HUES64 (cell line): ENCODE measurements at regions not wholly inside any gene's neighbourhood (a gene's known extent, or its start where the extent isn't known, plus 50 kb on each side); places are given as distances from the start of the nearest gene placed in this dataset.

Source experiments
- H3K27ac ChIP-seq: 2 replicates; pipeline ENCODE4 v1.7.0; 2013; ENCODE audit warnings: low read depth, low read length, inconsistent platforms
- H3K27me3 ChIP-seq: 2 replicates; pipeline ENCODE4 v1.6.1; 2013; ENCODE audit warnings: mild to moderate bottlenecking, low read length; ENCODE audit not compliant: insufficient read depth
- H3K36me3 ChIP-seq: 2 replicates; pipeline ENCODE4 v1.6.1; 2013; ENCODE audit warnings: mild to moderate bottlenecking, low read length; ENCODE audit not compliant: insufficient read depth
- H3K4me1 ChIP-seq: 2 replicates; pipeline ENCODE4 v1.6.1; 2013; ENCODE audit warnings: mild to moderate bottlenecking, low read length, moderate library complexity; ENCODE audit not compliant: insufficient read depth
- H3K4me3 ChIP-seq: 2 replicates; pipeline ENCODE4 v1.5.1; 2013; ENCODE audit warnings: mild to moderate bottlenecking, low read length, moderate library complexity
- H3K9ac ChIP-seq: 2 replicates; pipeline ENCODE4 v1.6.1; 2013; ENCODE audit warnings: mild to moderate bottlenecking, low read depth, low read length
- H3K9me3 ChIP-seq: 2 replicates; pipeline ENCODE4 v1.6.1; 2013; ENCODE audit warnings: low read depth, low read length; ENCODE audit not compliant: insufficient read depth
- WGBS: fragments of 150-250, 120-280 bp; methylation state at CpG from one replicate; pipeline ENCODE4 v1.1.7; 2013; ENCODE audit warnings: missing lambda C conversion rate; 5-methylcytosine and 5-hydroxymethylcytosine counted together

- H3K4me1 ChIP-seq: no peaks in the 10 kb centered on the region
- no peak overlapping the region for H3K27ac ChIP-seq
- peaks cover 25% of the 10 kb centered on the region for H3K9me3 ChIP-seq
- H3K36me3 ChIP-seq: no peaks in the 10 kb centered on the region
- H3K4me3 ChIP-seq: no peak overlapping the region
- no peaks in the 10 kb centered on the region for H3K27me3 ChIP-seq
- H3K9ac ChIP-seq: no peak overlapping the region
- 96% methylated on average over 13 of the region's 13 CpGs for WGBS
These were observed 328.7 kb upstream of the SALL3 start for GRCh38 chr18:78650926-78651325.

- H3K9me3 ChIP-seq: peaks cover 33% of the 10 kb centered on the region
These were observed 327.5 kb upstream of the SALL3 start for GRCh38 chr18:78652001-78652545.

GRCh38 chr18:78655921-78656320 is 323.7 kb upstream of the SALL3 start:
- no peaks in the 10 kb centered on the region; the same call in 1 of the 2 replicates for H3K27me3 ChIP-seq
- H3K27ac ChIP-seq: no peak overlapping the region

More at GRCh38 chr18:78652001-78652545, 327.5 kb upstream of the SALL3 start:
- no peak overlapping the region for H3K27ac ChIP-seq
- no peaks in the 10 kb centered on the region for H3K27me3 ChIP-seq
- H3K36me3 ChIP-seq: no peaks in the 10 kb centered on the region
- no peaks in the 10 kb centered on the region for H3K4me1 ChIP-seq
- no peak overlapping the region for H3K4me3 ChIP-seq
- H3K9ac ChIP-seq: no peak overlapping the region
- WGBS: 96% methylated on average over 11 of the region's 11 CpGs

GRCh38 chr18:78656346-78656925 is 323.2 kb upstream of the SALL3 start:
- no peaks in the 10 kb centered on the region; the same call in 1 of the 2 replicates for H3K27me3 ChIP-seq
- H3K4me1 ChIP-seq: no peaks in the 10 kb centered on the region
- H3K9me3 ChIP-seq: peaks cover 33% of the 10 kb centered on the region
- no peak overlapping the region for H3K9ac ChIP-seq
- H3K36me3 ChIP-seq: no peaks in the 10 kb centered on the region
- H3K27ac ChIP-seq: no peak overlapping the region
- 93% methylated on average over 21 of the region's 21 CpGs for WGBS
- no peak overlapping the region for H3K4me3 ChIP-seq

More at GRCh38 chr18:78655921-78656320, 323.7 kb upstream of the SALL3 start:
- Histone ChIP-seq H3K9me3 (peaks cover 33% of the 10 kb centered on the region), H3K9ac (no peak overlapping the region), H3K4me1 (no peaks in the 10 kb centered on the region), H3K36me3 (no peaks in the 10 kb centered on the region), H3K4me3 (no peak overlapping the region)
- WGBS: 96% methylated on average over 8 of the region's 8 CpGs

DNA sequence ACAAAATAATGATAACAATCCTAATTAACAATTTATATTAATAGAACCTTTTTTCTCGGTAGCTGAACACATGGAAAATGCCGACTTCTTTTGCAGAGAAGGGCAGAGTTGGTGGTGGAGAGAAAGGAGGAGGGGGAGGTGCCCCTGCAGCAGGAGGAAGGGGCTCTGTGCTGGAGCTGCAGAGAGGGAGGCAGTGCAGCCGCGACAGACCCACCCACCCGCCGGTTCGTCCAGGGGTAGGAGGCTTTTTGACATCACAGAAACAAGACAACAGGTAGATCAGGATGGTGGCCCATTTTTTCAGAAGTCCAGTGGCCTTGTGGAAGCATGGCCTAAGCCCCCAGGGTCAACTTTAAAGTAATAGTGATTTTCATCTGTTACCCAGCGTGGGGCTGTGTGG is 321.1 kb upstream of the SALL3 start:
- no peaks in the 10 kb centered on the region for H3K4me1 ChIP-seq
- no peak overlapping the region for H3K9ac ChIP-seq
- H3K36me3 ChIP-seq: no peaks in the 10 kb centered on the region
- no peaks in the 10 kb centered on the region; the same call in 1 of the 2 replicates for H3K27me3 ChIP-seq
- H3K27ac ChIP-seq: no peak overlapping the region
- H3K9me3 ChIP-seq: peaks cover 17% of the 10 kb centered on the region
- 90% methylated on average over 8 of the region's 8 CpGs for WGBS
- H3K4me3 ChIP-seq: no peak overlapping the region

GRCh38 chr18:78659057-78659456 is 320.6 kb upstream of the SALL3 start:
- no peak overlapping the region for H3K9ac ChIP-seq
- H3K4me3 ChIP-seq: no peak overlapping the region
- no peaks in the 10 kb centered on the region for H3K4me1 ChIP-seq
- no peak overlapping the region for H3K27ac ChIP-seq
- H3K27me3 ChIP-seq: no peaks in the 10 kb centered on the region; the same call in 1 of the 2 replicates
- WGBS: 93% methylated on average over 14 of the region's 14 CpGs
- H3K36me3 ChIP-seq: no peaks in the 10 kb centered on the region
- peaks cover 15% of the 10 kb centered on the region for H3K9me3 ChIP-seq

- 58% methylated on average over 16 of the region's 16 CpGs for WGBS
- Histone ChIP-seq H3K36me3 (no peaks in the 10 kb centered on the region), H3K9me3 (peaks cover 15% of the 10 kb centered on the region), H3K4me1 (no peaks in the 10 kb centered on the region), H3K9ac (no peak overlapping the region), H3K27ac (no peak overlapping the region), H3K27me3 (no peaks in the 10 kb centered on the region; the same call in 1 of the 2 replicates), H3K4me3 (no peak overlapping the region)
These were observed 319.9 kb upstream of the SALL3 start for GRCh38 chr18:78659748-78660147.

DNA sequence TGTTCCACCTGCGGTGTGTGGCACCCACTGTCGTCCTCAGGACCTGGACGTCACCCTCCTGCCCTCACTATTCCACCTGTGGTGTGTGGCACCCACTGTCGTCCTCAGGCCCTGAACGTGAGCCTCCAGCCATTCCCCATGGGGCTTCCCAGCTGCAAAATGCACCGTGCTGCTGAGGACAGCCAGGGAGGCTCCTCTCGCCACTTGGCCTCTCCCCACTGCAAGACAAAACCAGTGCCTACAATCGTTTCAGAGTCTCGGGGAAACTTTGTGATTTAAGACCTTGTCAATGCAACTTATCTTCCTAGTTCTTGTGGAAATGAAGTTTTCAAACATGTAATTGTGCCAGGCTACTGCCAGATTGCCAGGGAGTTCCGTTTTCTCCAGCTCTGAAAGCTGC is 319.3 kb upstream of the SALL3 start:
- WGBS: 90% methylated on average over 10 of the region's 10 CpGs
- no peaks in the 10 kb centered on the region for H3K36me3 ChIP-seq
- no peaks in the 10 kb centered on the region; the same call in 1 of the 2 replicates for H3K27me3 ChIP-seq
- H3K27ac ChIP-seq: no peak overlapping the region
- H3K4me1 ChIP-seq: no peaks in the 10 kb centered on the region
- H3K9me3 ChIP-seq: peaks cover 13% of the 10 kb centered on the region
- no peak overlapping the region for H3K9ac ChIP-seq
- no peak overlapping the region for H3K4me3 ChIP-seq

DNA sequence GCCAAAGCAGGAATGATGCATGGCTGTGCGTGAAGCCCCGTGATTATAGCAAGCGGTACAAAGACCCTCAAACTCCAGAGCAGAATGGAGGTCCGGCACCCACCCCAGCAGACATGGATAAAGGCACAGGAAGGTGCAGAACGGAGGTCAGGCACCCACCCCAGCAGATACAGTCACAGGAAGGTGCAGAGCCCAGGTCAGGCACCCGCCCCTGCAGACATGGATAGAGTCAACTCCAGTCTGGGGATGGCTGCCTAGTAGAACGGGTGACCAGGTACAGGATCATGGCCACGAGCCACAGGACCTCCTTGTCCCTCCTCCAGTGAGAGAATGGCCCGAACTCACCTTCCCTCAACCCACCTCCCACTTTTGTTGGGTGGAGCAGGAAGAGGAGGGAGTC is 318.3 kb upstream of the SALL3 start:
- Histone ChIP-seq H3K27ac (no peak overlapping the region), H3K27me3 (no peaks in the 10 kb centered on the region; the same call in 1 of the 2 replicates), H3K4me1 (no peaks in the 10 kb centered on the region), H3K36me3 (no peaks in the 10 kb centered on the region), H3K9me3 (peaks cover 4% of the 10 kb centered on the region; the same call in 1 of the 2 replicates), H3K9ac (no peak overlapping the region), H3K4me3 (no peak overlapping the region)
- 97% methylated on average over 8 of the region's 9 CpGs for WGBS

DNA sequence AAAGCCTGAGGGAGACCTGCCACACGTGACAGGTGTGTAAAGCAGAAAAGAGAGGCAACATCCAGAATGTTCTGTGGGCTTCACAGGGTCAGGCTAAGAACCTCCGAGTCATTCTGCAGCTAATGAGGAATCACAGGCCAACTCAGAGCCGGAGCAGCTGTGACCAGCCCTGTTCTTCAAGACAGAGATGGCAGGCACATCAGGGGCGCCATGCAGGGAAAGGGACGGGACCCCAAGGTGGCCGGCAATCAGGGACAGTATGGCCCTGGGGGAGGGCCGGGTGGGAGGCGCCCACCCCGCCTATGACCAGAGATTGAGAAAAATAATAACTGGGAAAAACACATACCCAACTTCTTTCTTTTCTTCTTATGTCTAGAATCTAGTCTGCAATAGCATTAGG is 316.7 kb upstream of the SALL3 start:
- WGBS: 93% methylated on average over 8 of the region's 9 CpGs
- H3K4me3 ChIP-seq: no peak overlapping the region
- no peaks in the 10 kb centered on the region for H3K36me3 ChIP-seq
- no peaks in the 10 kb centered on the region; the same call in 1 of the 2 replicates for H3K27me3 ChIP-seq
- H3K9ac ChIP-seq: no peak overlapping the region
- no peaks in the 10 kb centered on the region for H3K9me3 ChIP-seq
- H3K27ac ChIP-seq: no peak overlapping the region
- H3K4me1 ChIP-seq: no peaks in the 10 kb centered on the region

DNA sequence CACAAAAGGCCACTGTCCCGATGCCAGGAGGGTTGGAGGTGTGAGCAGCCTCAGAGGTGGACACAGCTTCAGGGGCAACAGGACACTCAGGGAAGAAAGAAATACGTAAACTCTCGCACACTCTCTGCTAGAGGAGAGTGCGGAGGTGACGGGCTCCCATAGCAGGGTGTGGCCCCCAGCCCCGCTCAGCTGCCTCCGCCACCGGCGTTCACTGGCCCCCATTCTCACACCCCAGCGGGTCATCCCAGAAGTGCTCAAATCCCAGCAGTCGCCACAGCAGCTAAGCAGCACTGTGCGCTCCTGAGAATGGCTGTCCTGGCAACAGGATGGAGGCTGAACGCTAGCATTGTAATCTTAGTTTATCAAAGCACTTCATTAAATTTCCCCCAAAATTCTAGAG is 315.6 kb upstream of the SALL3 start:
- Histone ChIP-seq H3K27me3 (no peaks in the 10 kb centered on the region; the same call in 1 of the 2 replicates), H3K4me3 (no peak overlapping the region), H3K27ac (no peak overlapping the region), H3K9ac (no peak overlapping the region), H3K4me1 (no peaks in the 10 kb centered on the region), H3K9me3 (no peaks in the 10 kb centered on the region), H3K36me3 (no peaks in the 10 kb centered on the region)
- WGBS: 91% methylated on average over 13 of the region's 13 CpGs
